Superior temporal gyrus (tissue), 1 donor: ENCODE measurements at regions not wholly inside any gene's neighbourhood (a gene's known extent, or its start where the extent isn't known, plus 50 kb on each side); places are given as distances from the start of the nearest gene placed in this dataset.
"Not testable (repeated sequence)": the region's sequence is repeated elsewhere in the genome, so short reads cannot be mapped to it uniquely, and the experiment has no call there.

Source experiments
- DNase-seq: peaks from one replicate; pipeline ENCODE4 v3.0.0-alpha.2; 2016; ENCODE audit errors: extremely low spot score

GRCh38 chr17:22253007-22253406, 560.7 kb downstream of the KCNJ18 start:
- DNase-seq = no peak

DNA sequence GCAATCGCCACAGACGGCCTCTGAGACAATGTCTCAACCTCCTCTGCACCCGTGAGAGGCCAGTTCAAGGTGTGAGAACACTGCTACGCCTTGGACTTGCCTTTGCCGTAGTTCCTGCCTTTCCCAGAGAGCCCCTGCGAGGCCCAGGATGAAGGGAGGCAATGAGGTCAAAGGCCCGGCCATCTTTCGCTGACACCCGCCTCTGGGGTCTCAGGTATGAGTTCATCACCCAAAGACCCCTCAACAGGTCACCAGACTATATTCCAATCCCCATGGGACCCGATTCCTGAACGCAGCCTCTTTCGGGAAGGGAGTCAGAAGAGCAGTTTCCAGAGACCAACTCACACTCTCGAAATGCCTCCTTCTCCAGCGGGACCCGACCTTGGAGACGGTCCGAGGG, 573.5 kb downstream of the KCNJ18 start:
- DNase-seq = no peak

DNA sequence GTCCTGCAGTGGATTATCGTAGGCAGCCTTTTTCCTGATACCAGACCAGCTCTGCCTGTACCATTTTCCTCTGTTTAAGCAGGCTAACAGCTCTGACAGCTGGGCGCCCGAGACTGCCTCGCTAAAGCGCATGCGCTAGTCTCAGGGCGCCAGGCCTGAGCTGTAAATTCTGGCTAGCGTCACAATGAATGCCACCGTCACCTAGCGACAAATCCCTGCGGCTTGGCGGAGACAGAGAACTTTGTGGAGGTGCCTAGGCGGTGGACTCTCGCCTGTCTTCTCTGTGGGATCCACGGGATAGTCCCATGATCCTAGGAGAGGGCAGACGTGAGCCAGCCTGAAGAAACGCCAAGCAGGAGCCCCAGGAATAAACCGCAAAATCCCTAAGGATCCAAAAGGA, 573.9 kb downstream of the KCNJ18 start:
- DNase-seq = no peak

- DNase-seq = no peak
Observed at GRCh38 chr17:22267019-22267418, 574.7 kb downstream of the KCNJ18 start.

GRCh38 chr17:22268214-22268911, 576.0 kb downstream of the KCNJ18 start:
- DNase-seq = no peak

DNA sequence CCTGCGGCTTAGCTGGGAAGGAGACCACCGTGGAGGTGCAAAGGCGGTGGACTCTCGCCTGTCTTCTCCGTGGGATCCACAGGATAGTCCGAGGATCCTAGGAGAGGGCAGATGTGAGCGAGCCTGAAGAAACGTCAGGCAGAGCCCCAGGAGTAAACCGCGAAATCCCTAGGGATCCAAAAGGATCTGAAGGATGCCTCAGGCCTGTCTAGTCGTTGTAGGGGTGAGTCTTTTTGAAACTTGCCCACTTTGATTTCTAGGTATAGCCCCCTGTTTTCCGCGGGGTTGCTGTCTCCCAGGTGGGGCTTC, 576.5 kb downstream of the KCNJ18 start:
- DNase-seq = no peak

DNA sequence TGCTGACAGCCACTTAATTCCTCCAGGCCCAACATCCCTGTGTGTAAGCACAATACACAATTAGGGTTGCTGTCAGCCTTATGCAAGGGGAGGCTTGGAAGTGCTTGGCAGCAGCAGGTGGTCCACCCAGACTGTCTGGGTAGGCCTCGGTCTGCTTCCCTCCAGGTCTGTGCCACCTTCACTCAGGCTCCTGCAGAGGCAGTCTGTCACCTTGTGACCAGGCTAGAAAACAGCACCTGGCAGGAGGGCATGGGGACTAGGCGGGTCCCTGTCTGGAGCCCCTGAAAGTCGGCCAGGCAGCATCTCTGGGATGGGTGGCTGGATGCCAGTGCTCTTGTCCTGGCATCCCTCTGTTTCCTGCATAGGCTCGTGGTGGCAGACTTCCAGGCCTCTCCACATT, 578.1 kb downstream of the KCNJ18 start:
- no peak for DNase-seq

DNA sequence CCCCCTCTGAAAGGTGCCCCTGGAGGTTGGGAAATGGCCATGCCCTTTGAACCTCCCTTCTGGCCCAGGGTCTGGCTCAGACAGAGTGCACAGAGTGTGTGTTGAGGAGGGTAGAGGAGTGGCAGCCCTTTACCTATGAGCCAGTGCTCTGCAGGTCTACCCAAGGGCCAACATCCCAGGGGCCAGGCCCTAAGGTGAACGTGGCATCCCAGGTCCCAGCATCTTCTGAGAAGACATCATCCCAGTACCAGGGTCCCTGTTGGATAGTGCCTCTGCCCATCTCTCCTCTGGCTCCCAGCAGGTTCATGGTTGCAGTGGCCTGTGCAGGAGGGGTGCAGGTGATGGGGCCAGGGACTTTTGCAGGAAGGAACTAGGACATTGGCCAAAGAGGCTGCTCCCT, 578.5 kb downstream of the KCNJ18 start:
- not testable (repeated sequence) for DNase-seq

DNA sequence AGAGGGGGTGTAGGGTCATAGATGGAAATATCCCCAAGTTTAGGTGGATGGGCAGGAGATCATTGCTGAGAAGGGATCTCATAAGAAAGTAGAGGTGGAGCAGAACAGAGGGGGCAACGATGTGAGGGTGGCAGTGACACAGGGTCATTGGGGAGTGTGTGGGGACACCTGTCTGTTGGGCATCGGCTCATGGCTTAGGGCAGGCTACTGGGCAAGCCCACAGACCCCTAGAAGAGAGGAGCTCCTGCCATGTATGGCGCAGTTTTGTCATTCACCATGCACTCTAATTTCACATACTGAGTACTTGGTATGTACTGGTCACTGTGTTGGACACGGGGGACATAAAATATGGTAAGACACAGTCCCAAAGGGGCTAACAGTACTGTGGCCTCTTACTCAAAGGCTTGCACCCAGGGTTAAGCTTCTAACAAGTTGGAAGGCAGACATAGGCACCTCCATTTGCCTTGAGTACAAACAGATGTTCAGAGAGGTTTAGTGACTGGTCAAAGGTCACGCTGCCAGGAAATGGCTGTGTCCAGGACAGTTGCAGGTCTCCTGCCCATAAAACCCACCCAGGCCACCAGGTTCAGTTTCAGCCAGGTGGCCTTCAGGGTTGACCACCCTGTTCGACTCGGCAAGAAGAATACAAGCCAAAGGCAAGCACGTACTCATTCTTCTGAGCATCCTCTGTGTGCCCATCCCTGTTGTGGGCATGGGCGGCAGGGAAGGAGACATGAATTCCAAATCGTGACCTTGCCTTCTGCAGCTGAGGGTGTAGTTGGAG, 580.2 kb downstream of the KCNJ18 start:
- DNase-seq = no peak

DNA sequence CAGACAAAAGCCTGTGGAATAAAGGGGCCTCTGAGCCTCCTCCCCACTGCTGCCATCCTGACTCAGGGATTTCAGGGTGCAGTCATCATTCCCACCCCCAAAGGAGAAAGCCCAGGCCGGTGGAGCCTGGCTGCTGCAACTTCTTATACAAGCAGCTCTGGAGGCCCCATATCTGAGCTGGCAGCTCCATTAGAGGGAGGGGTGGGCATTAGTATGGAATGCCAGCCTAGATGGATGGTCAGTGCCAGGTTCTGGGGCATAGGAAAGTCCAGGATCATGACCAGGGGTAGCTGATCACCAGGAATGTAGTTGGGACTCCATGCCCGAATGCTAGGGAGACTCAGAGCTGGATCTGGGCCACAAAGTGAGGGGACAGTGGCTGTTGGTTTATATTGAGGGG, 581.0 kb downstream of the KCNJ18 start:
- no peak for DNase-seq

GRCh38 chr17:22277595-22277994, 585.3 kb downstream of the KCNJ18 start:
- no peak for DNase-seq

- DNase-seq = no peak
Observed at GRCh38 chr17:22278302-22279275, 586.3 kb downstream of the KCNJ18 start.

- no peak for DNase-seq
Observed at GRCh38 chr17:22286337-22287041, 594.2 kb downstream of the KCNJ18 start.

DNA sequence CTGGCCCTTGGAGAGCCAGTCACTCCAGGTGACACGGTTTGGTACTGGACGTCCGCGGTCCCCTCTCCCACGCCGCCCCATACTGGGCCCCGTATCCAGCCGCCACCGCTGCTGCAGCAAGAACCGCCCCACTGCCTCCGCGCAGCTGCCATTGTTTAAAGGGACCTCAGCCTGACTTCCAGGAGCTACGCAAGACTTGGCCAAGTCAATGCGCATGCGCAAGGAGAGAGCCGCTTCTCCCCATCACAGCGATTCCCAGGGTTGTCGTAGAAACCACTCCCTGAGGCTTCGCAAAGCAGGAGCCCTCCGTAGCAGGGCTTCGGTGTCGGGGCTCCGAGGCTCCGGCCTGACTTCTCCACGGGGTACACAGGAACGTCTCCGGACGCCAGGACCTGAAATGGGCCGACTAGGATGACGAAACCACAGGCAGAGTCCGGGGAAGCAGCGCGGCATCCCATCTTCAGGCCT, 606.2 kb downstream of the KCNJ18 start:
- not testable (repeated sequence) for DNase-seq

GRCh38 chr17:22300177-22300576, 607.9 kb downstream of the KCNJ18 start:
- DNase-seq = no peak

- no peak for DNase-seq
Observed at GRCh38 chr17:22300731-22301352, 608.5 kb downstream of the KCNJ18 start.

- no peak for DNase-seq
Observed at GRCh38 chr17:22301353-22301745, 609.0 kb downstream of the KCNJ18 start.

DNA sequence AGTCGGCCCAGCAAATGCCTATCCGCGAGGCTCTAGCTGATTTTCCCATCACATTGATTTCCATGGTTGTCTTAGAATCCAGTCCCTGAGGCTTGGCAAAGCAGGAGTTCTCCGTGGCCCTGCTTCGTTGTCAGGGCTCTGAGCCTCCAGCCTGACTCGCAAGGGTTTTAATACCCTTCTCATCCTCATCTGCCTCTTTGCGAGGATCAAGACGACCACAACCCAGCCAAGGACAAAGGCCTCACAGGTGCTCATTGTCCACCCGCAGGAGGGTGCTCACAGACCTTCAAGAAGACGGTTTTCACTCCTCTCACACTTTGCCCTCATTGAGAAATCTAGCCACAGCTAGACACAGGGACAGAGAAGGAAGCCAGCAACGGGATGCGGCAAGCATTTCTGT, 610.8 kb downstream of the KCNJ18 start:
- DNase-seq = no peak

GRCh38 chr17:22303865-22304264, 611.5 kb downstream of the KCNJ18 start:
- no peak for DNase-seq

DNA sequence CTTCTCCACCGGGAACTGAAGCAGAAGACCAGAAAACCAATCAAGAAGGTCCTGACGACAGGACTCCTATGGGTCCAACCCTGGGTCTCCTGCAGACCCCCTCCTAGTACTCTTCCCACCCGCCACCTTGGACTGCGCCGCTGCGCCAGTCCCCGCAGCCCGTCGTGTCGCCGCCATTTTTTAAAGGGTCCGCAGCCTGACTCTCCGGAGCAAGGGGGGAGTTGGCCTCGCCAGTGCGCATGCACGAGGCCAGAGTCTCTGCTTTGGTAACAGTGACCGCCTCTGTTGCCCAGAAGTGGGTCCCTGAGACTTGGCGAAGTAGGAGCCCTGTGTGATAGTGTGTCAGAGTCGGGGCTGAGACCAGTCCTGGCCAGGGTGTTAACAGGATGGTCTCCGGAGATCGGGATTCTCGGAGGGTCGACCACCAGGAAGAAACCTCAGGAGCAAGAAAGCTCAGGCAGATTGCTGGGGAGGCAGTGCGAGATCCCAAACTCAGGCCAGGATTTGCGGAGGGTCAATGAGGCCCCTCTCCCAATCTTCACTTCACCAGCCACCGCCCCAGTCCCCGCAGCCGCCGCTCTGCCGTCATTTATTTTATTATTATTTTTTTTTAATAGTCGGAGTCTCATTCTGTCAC, 612.5 kb downstream of the KCNJ18 start:
- no peak for DNase-seq
